Activated CD4-positive, CD25-positive, alpha-beta regulatory T cell treated with anti-CD3 and anti-CD28 coated beads, Interleukin-2, amount 50 U/mL, for 72 hours (primary cell): ENCODE measurements at regions not wholly inside any gene's neighbourhood (a gene's known extent, or its start where the extent isn't known, plus 50 kb on each side); places are given as distances from the start of the nearest gene placed in this dataset.
"Not testable (repeated sequence)": the region's sequence is repeated elsewhere in the genome, so short reads cannot be mapped to it uniquely, and the experiment has no call there.

Experiments used
- DNase-seq: peaks from one replicate; pipeline ENCODE4 v3.0.0; 2021

DNA sequence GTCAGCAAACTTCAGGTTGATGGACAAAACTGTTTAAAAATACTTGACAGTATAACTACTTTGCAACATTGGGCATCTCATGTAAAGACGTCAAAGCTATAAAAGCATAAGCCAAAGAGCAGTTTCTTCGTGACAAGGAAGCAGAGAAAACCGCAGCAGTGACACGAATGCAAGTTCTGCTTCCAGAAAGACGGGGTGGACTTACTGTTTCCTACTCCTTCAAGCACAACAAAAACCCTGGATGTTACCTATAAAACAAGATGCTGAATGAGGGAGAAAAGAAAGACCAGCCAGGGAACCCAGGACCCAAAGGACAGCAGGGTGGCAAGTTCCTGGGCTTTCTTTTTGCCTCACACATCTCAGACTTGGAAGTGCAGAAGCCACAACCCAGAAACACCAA is 98.0 kb downstream of the DLL1 start:
- DNase-seq: no peak

GRCh38 chr6:170192101-170192500 is 98.8 kb downstream of the DLL1 start:
- not testable (repeated sequence) for DNase-seq

DNA sequence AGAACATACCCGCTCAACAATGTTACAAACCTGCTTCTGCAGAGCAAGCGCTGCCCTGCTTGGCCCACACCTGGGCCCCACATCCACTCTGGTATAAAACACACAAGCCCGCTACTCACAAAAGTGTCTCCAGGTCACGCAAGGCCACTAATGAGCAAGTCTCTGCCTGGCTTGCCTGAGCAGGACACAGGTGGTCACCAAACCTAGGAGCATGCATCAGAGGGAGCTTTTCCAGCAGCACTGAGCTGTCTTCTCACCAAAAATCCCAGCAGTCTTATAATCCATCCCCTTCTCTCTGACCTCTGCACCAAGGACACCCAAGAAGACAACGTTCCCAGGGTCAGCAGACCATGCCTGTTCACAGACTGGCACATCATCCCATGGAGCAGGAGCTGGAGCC is 100.8 kb downstream of the DLL1 start:
- DNase-seq: no peak

DNA sequence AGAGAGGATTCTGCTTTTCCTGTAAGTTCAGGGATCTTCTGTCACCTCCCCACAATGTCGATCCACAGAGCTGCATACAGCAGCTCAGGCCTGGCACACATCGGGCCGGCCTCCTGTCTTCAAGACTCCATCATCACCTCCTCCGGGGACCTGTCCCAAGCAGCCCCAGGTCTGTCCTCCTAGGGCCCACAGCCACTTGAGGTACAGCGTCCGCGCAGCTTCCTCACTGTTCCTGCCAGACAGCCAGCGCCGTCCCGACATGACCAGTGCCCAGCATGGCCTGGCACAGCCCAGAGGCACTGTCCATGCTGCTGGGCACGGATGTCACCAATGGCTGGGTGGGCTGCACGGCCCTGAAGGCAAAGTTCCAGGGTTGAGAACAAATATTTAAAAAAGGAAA is 101.6 kb downstream of the DLL1 start:
- no peak for DNase-seq

GRCh38 chr6:170188571-170189001 is 102.3 kb downstream of the DLL1 start:
- no peak for DNase-seq

- DNase-seq: no peak
Observed at GRCh38 chr6:170187669-170188566, 103.0 kb downstream of the DLL1 start.

GRCh38 chr6:170186941-170187668 is 103.8 kb downstream of the DLL1 start:
- DNase-seq: no peak

DNA sequence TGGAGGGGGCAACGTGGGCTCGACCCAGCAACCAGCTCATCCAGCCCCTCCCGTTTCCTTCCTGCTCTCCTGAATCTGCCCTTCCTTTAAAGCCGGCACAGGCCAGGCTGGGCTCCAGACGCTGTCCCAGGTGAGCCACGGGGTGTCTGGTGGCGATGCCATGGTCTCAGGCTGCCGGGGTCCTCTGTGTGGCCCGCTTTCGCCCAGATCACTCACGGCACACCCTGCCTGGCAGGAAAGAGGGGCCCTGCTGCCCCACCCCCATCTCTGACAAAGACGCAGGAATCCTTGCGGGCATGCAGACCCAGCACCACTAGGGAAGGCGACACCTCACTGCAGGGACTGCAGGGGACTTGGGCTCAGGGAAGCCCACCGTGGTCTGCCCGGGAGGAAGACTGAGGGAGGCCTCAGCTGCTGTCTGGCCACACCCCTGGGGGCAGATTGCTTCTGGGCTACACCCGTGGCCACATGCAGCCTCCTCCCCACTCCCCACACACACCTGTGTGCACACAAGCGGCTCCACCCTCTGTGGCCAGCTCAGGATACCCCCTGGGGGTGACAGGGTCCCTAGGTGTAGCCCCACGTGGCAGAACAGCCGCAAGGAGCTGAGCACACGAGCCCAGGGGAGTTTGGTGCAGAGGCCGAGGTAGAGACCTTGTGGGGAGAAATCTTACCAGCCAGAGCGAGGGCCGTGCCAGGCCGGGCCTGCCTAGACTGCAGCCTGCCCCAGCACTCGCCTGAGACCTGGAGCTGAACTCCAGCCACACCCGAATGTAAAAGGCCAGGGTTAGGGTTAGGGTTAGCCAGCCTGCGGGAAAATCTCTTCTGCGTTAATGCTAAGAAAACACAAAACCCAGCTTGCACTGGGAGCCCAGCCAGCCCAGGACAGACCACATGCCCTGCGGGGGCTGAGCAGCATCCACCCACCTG is 104.6 kb downstream of the DLL1 start:
- no peak for DNase-seq

DNA sequence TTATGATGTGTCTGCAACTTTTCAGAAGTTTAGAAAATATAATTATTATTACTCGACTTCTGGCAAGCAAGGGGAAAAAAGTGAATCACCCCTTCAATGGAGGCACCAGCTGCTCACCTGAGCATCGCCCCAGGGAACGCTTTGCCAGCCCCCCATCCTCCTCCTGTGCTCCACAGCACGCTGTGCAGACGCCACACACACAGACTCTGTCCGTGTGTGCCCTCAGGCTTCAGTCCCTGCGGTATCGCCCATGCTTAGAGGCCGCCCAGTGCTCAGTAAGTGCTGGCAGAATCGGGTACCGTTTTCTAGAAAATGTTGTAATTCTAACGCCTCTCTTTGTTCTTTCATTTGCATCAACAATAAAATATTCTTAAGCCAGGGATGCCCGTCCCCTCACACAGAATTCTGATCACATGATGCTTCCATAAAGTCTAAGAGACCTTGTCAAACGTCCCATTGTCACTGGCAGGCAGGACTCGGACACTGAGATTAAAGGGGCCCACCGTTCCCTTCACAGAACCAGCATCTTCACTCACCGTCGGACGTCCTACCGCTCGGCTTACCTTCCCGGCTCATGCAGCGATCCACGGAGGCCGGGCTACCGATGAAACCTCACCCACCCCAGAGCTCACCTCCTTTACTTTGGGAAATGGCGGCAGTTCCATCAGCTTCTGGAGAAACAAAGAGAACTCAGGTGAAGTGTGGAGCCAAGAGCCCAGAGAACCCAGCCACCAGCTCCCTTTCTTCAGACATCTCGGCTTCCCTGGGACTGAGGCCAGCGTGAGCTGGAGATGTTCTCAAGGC is 105.5 kb downstream of the DLL1 start:
- no peak for DNase-seq

- DNase-seq: no peak
Observed at GRCh38 chr6:170184316-170184715, 106.6 kb downstream of the DLL1 start.

DNA sequence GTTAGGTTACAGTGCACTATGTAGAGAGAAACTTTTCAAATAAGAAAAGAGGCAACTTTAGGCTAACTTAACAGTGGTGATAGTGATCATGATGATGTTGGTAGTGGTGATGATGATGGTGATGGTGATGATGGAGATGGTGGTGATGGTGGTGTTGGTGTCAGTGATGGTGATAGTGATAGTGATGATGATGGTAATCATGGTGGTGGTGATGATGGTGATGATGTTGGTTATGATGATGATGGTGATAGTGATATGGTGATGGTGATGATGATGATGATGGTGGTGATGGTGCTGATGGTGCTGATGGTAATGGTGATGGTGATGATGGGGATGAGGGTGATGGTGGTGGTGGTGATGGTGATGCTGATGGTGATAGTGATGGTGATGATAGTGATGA is 107.4 kb downstream of the DLL1 start:
- no peak for DNase-seq

DNA sequence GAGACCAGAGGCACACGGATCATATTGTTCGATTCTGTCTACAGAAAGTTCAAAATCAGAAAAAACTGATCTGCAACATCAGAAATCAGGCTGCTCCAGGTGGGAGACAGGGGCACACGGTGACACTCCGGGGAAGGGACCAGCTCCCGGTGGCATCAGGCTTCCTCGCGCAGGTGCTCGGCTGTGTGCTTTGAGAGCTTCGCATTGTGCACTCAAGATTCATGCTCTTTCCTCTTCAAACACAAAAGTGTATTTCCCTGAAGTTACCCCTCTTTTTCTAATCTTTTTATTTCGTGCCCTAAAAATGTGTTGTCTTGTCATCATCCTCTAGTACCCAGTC is 108.1 kb downstream of the DLL1 start:
- no peak for DNase-seq

- DNase-seq: no peak
Observed at GRCh38 chr6:170182093-170182780, 108.6 kb downstream of the DLL1 start.

DNA sequence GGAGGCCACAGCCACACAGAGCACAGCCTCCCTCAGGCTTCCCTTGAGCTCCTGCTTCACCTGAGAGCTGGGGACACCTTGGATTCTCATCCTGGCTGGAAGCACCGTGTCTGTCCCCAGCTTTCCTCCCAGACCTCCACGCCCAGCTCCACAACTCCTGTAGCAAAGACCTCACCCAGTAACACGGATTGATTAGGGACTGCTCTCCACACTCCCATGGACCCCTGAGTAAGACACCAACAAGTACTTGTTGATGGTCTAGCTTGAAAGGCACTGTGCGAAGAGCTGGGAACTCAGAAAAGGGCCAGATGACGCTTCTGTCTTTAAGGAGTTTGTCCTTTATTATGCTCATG is 109.6 kb downstream of the DLL1 start:
- DNase-seq: no peak

GRCh38 chr6:170180671-170181337 is 110.1 kb downstream of the DLL1 start:
- DNase-seq: no peak

GRCh38 chr6:170179616-170180324 is 111.1 kb downstream of the DLL1 start:
- DNase-seq: no peak

- no peak for DNase-seq
Observed at GRCh38 chr6:170178561-170179477, 112.1 kb downstream of the DLL1 start.

DNA sequence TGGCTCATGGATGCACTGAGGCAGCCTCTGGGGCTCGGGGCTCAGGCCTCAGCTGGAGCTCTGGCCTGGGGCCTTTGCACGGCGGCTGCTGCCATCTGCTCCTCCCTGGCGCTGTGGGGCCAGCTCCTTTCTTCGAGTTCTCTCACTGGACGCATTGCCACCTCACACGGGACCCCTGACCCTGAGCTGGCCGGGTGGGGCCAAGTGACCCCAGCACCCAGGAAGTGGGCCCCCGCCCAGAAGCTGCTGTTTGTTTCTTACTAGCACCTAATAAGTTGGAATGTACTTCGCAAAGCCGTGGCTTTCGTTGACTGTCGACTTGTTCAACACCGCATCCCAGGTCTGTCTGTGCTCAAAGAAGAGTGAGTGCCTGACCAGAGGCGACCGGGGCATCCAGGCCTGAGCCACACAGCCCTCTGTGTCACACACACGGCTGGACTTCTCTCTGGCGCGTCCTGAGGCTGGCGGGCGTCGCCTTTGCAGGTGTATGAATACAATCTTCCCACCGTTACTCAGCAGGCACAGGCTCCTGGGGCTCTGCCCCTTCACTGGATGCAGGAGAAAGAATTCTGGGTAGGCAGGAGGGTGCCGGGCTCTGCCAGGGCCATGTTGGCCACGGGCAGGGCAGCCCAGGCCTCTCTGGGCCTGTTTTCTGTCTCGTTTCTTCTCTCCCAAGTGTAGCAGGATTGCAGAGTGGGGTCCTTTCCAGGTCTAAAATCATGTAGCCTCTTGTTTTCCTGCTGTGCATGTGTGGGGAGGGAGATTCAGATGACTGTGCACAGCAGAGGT is 112.9 kb downstream of the DLL1 start:
- DNase-seq: no peak
